GM10266 (cell line): ENCODE measurements at regions not wholly inside any gene's neighbourhood (a gene's known extent, or its start where the extent isn't known, plus 50 kb on each side); places are given as distances from the start of the nearest gene placed in this dataset.

Experiments used
- DNase-seq: peaks from one replicate; pipeline ENCODE4 v3.0.0; 2012; ENCODE audit errors: extremely low spot score
- CTCF ChIP-seq: IDR thresholded peaks from 2 replicates; pipeline ENCODE4 v1.5.1; 2012; ENCODE audit warnings: mild to moderate bottlenecking, low read depth; ENCODE audit not compliant: control insufficient read depth, insufficient read depth; ENCODE audit errors: missing control alignments

- no peak for DNase-seq
- TF ChIP-seq CTCF = no peak
Observed at GRCh38 chr3:19662486-19662885, 271.5 kb downstream of the EFHB start.

DNA sequence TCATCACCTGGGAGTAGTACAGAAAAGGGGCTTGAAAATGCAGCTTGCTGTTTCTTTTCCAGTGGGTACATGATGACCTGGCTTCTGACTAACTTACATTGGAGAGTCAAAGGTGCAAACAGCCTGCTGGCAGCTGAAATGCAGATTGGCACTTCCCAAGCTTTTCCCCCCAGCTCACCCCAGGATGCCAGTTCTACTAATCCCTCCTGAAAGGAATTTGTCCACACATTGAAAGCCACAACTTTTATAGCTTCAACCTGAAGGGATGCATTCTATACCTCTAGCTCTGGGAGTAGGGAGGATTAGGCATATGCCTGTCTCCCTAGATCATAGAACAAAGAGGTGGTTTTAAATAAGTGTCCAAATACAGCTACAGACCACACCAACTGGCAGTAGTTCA lies 281.7 kb downstream of the EFHB start:
- TF ChIP-seq CTCF = no peak
- no peak for DNase-seq

GRCh38 chr3:19645093-19645492 lies 288.9 kb downstream of the EFHB start:
- peak; percentile 17 for DNase-seq
- no peak for TF ChIP-seq CTCF

DNA sequence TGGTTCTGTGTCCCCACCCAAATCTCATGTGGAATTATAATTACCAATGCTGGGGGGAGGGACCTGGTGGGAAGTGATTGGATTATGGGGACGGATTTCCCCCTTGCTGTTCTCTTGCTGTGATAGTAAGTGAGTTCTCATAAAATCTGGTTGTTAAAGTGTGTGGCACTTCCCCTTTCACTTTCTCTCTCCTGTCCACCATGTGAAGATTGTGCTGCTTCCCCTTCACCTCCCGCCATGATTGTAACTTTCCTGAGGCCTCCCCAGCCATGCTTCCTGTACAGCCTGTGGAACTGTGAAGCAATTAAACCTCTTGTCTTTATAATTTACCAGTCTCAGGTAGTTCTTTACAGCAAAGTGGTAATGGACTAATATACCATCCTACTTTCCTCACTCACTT lies 289.6 kb downstream of the EFHB start:
- no peak for TF ChIP-seq CTCF
- DNase-seq = no peak

DNA sequence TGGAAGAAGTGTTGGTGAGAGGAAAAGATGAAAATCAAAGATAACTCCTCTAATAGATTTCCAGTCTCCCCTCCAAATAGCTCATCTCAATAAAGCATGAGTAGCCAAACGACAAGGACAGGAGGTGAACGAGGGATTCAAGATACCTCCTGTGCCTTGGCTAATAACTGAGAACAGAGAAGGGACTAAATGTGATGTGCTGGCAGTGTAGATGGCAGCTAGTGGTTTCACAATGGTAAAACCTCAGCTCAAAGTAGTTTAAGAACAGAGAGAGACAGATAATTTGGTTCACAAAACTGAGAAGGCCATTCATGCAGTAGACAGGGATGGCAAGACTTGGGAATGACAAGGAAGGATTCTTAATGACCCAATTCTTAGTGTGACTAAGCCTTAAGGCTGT lies 292.6 kb downstream of the EFHB start:
- no peak for DNase-seq
- no peak for TF ChIP-seq CTCF

- TF ChIP-seq CTCF = no peak
- no peak for DNase-seq
Observed at GRCh38 chr3:19632099-19633074, 301.6 kb downstream of the EFHB start.

- DNase-seq = peak; percentile 10
- no peak for TF ChIP-seq CTCF
Observed at GRCh38 chr3:19598870-19599269, 335.1 kb downstream of the EFHB start.
